ENCODE measurements at regions not wholly inside any gene's neighbourhood (a gene's known extent, or its start where the extent isn't known, plus 50 kb on each side); places are given as distances from the start of the nearest gene placed in this dataset.

- no peak for DNase-seq
- Histone ChIP-seq H3K4me1 (no peaks in the 10 kb centered on the region), H3K4me3 (no peak overlapping the region), H3K9me3 (no peaks in the 10 kb centered on the region), H3K36me3 (no peaks in the 10 kb centered on the region), H3K27ac (no peak overlapping the region), H3K27me3 (no peaks in the 10 kb centered on the region)
- WGBS, 2 donors: 54 to 74% methylated on average over 2 of the region's 2 CpGs
- FAIRE-seq: no peak
- intact Hi-C loops (cut with DNase I): no loop called here
- no peak for ATAC-seq
- no peak for TF ChIP-seq CTCF (IDR thresholded peaks at IDR 0.05)
Measured at GRCh38 chr7:19248115-19248514, 102.9 kb upstream of the FERD3L start.

DNA sequence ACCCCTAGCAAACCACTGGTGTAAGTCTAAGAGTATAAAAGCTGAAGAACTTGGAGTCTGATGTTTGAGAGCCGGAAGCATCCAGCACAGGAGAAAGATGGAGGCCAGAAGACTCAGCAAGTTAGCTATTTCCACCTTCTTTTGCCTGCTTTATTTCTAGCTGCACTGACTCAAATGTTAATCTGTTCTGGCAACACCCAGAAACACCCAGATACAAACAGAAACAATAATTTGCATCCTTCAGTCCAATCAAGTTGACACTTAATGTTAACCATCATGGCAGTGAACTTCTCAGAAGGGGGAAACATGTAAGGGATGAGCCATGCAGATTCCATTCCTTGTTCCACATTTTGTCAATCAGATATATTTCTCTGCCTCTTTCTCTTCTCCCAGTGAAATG, 101.8 kb upstream of the FERD3L start:
- FAIRE-seq: no peak
- no peak for ATAC-seq
- no peak overlapping the region for H3K4me3 ChIP-seq
- H3K27ac ChIP-seq: no peak overlapping the region
- H3K9me3 ChIP-seq: no peaks in the 10 kb centered on the region
- no peaks in the 10 kb centered on the region for H3K27me3 ChIP-seq
- no peaks in the 10 kb centered on the region for H3K36me3 ChIP-seq
- intact Hi-C loops (cut with DNase I): no loop called here
- H3K4me1 ChIP-seq: no peaks in the 10 kb centered on the region
- 83 to 89% methylated on average over 1 of the region's 1 CpG for WGBS, 2 donors
- DNase-seq: no peak
- no peak for TF ChIP-seq CTCF (IDR thresholded peaks at IDR 0.05)

DNA sequence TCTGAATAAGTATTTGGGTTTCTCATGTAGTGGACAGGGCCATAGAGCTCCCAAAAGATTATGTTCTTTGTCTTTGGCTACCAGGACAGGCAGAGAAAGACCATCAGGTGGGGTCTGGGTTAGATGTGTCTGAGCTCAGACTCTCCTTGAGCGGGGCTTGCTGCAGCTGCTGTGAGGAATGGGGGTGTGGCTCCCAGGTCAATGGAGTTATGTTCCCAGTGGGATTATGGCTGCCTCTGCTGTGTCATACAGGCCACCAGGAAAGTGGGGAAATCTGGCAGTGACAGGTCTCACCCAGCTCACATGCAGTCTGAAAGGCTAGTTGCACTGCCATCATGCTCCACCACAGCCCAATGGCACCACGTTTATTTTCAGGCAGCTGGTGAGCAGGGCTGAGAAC, 97.0 kb upstream of the FERD3L start:
- DNase-seq: no peak
- WGBS, 2 donors: 48 to 62% methylated on average over 2 of the region's 2 CpGs
- H3K4me1 ChIP-seq: no peaks in the 10 kb centered on the region
- ATAC-seq: no peak
- intact Hi-C loops (cut with DNase I): no loop called here
- H3K27me3 ChIP-seq: no peaks in the 10 kb centered on the region
- no peak for TF ChIP-seq CTCF (IDR thresholded peaks at IDR 0.05)
- H3K36me3 ChIP-seq: no peaks in the 10 kb centered on the region
- no peak for FAIRE-seq
- H3K9me3 ChIP-seq: no peaks in the 10 kb centered on the region
- H3K27ac ChIP-seq: no peak overlapping the region
- no peak overlapping the region for H3K4me3 ChIP-seq

- no peaks in the 10 kb centered on the region for H3K4me1 ChIP-seq
- no peak for TF ChIP-seq CTCF (IDR thresholded peaks at IDR 0.05)
- no peaks in the 10 kb centered on the region for H3K27me3 ChIP-seq
- DNase-seq (no peak), FAIRE-seq (no peak), ATAC-seq (no peak)
- 56 to 74% methylated on average over 3 of the region's 3 CpGs for WGBS, 2 donors
- no peaks in the 10 kb centered on the region for H3K36me3 ChIP-seq
- intact Hi-C loops (cut with DNase I): no loop called here
- no peaks in the 10 kb centered on the region for H3K9me3 ChIP-seq
- H3K27ac ChIP-seq: no peak overlapping the region
- no peak overlapping the region for H3K4me3 ChIP-seq
Measured at GRCh38 chr7:19239951-19240350, 94.7 kb upstream of the FERD3L start.

DNA sequence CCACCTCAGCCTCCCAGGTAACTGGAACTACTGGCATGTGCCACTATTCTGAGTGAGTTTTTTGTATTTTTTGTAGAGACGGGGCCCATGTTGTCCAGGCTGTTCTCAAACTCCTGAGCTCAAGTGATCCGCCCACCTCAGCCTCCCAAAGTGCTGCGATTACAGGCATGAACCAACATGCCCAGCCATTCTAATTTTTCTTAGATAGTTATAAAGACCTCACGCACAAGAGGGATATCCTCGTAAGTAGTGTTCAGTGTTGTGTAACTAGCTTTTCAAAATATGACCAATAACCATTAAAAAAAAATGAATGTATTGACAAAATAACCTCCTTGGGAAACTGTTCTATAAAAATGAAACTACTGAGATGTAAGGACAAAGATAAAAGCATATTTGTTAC, 90.5 kb upstream of the FERD3L start:
- intact Hi-C loops (cut with DNase I): no loop called here
- FAIRE-seq (no peak), DNase-seq (no peak), ATAC-seq (no peak)
- no peaks in the 10 kb centered on the region for H3K4me1 ChIP-seq
- WGBS, 2 donors: 61 to 77% methylated on average over 5 of the region's 5 CpGs
- H3K36me3 ChIP-seq: no peaks in the 10 kb centered on the region
- no peak for TF ChIP-seq CTCF (IDR thresholded peaks at IDR 0.05)
- H3K27ac ChIP-seq: no peak overlapping the region
- H3K4me3 ChIP-seq: no peak overlapping the region
- no peaks in the 10 kb centered on the region for H3K9me3 ChIP-seq
- no peaks in the 10 kb centered on the region for H3K27me3 ChIP-seq
